Activated CD8-positive, alpha-beta T cell treated with anti-CD3 and anti-CD28 coated beads for 36 hours (primary cell): ENCODE measurements at regions not wholly inside any gene's neighbourhood (a gene's known extent, or its start where the extent isn't known, plus 50 kb on each side); places are given as distances from the start of the nearest gene placed in this dataset.

Experiments used
- ATAC-seq: fragments of 200-7000 bp; cut with Tn5 transposase; one replicate; pipeline ENCODE4 v1.10.0; 2021; ENCODE audit warnings: mild to moderate bottlenecking, moderate library complexity
- CTCF ChIA-PET: fragments of 350-600 bp; sonication (Branson Sonifier 250); formaldehyde crosslinking; loops from one replicate; lab custom pipeline; 2021; ENCODE audit warnings: antibody characterized with exemption; lab: Charles Lee
- POLR2A ChIA-PET: fragments of 350-600 bp; sonication (Branson Sonifier 250); formaldehyde crosslinking; loops from one replicate; lab custom pipeline; 2021; ENCODE audit warnings: antibody characterized with exemption; lab: Charles Lee
- DNase-seq: peaks from one replicate; pipeline ENCODE4 v3.0.0-alpha.2; 2020
- H3K27ac Mint-ChIP-seq: one replicate; pipeline ENCODE4 v1.8.0; 2021; ENCODE audit warnings: mild to moderate bottlenecking, mixed read lengths
- H3K27me3 Mint-ChIP-seq: one replicate; pipeline ENCODE4 v1.8.0; 2021; ENCODE audit warnings: mixed read lengths
- H3K36me3 Mint-ChIP-seq: one replicate; pipeline ENCODE4 v1.8.0; 2021; ENCODE audit warnings: low read depth, mixed read lengths
- H3K4me1 Mint-ChIP-seq: one replicate; pipeline ENCODE4 v1.8.0; 2021; ENCODE audit warnings: low read depth, mixed read lengths
- H3K4me3 Mint-ChIP-seq: one replicate; pipeline ENCODE4 v1.8.0; 2021; ENCODE audit warnings: mild to moderate bottlenecking, moderate library complexity, mixed read lengths
- H3K9me3 Mint-ChIP-seq: one replicate; pipeline ENCODE4 v1.8.0; 2021; ENCODE audit warnings: mixed read lengths
- CTCF ChIP-seq: fragments of 200-600 bp; IDR thresholded peaks from one replicate; pipeline ENCODE4 v1.8.0; 2022; ENCODE audit warnings: antibody characterized with exemption, mild to moderate bottlenecking
- intact Hi-C: fragments of 100-400 bp; cut with micrococcal nuclease; formaldehyde crosslinking; loops from one replicate; pipeline ENCODE4 v1.10.0; 2022

GRCh38 chr3:80668600-80669294, 900.9 kb upstream of the ROBO1 start:
- H3K27ac Mint-ChIP-seq: no peak overlapping the region
- CTCF ChIA-PET: no interaction called here
- POLR2A ChIA-PET: no interaction called here
- no peaks in the 10 kb centered on the region for H3K4me1 Mint-ChIP-seq
- intact Hi-C loops: no loop called here
- H3K9me3 Mint-ChIP-seq: peaks cover 19% of the 10 kb centered on the region
- no peaks in the 10 kb centered on the region for H3K27me3 Mint-ChIP-seq
- no peak overlapping the region for H3K4me3 Mint-ChIP-seq
- H3K36me3 Mint-ChIP-seq: no peaks in the 10 kb centered on the region
- DNase-seq (no peak), ATAC-seq (no peak)
- TF ChIP-seq CTCF: no peak

GRCh38 chr3:80668100-80668499, 900.3 kb upstream of the ROBO1 start:
- no peak for TF ChIP-seq CTCF
- intact Hi-C loops: no loop called here

GRCh38 chr3:80663426-80663825, 895.6 kb upstream of the ROBO1 start:
- Mint-ChIP-seq H3K4me3 (no peak overlapping the region), H3K4me1 (no peaks in the 10 kb centered on the region), H3K9me3 (peaks cover 19% of the 10 kb centered on the region), H3K27me3 (no peaks in the 10 kb centered on the region), H3K36me3 (no peaks in the 10 kb centered on the region), H3K27ac (no peak overlapping the region)
- TF ChIP-seq CTCF: no peak
- ATAC-seq (no peak), DNase-seq (no peak)
- POLR2A ChIA-PET: no interaction called here
- CTCF ChIA-PET: no interaction called here
- intact Hi-C loops: no loop called here

More at GRCh38 chr3:80668100-80668499, 900.3 kb upstream of the ROBO1 start:
- CTCF ChIA-PET: no interaction called here
- DNase-seq: no peak
- H3K36me3 Mint-ChIP-seq: no peaks in the 10 kb centered on the region
- H3K27ac Mint-ChIP-seq: no peak overlapping the region
- no peak overlapping the region for H3K4me3 Mint-ChIP-seq
- POLR2A ChIA-PET: no interaction called here
- peaks cover 19% of the 10 kb centered on the region for H3K9me3 Mint-ChIP-seq
- H3K27me3 Mint-ChIP-seq: no peaks in the 10 kb centered on the region
- no peak for ATAC-seq
- no peaks in the 10 kb centered on the region for H3K4me1 Mint-ChIP-seq

GRCh38 chr3:80655216-80655615, 887.4 kb upstream of the ROBO1 start:
- Mint-ChIP-seq H3K4me3 (no peak overlapping the region), H3K9me3 (peaks cover 22% of the 10 kb centered on the region), H3K4me1 (no peaks in the 10 kb centered on the region), H3K27ac (no peak overlapping the region), H3K27me3 (no peaks in the 10 kb centered on the region), H3K36me3 (no peaks in the 10 kb centered on the region)
- POLR2A ChIA-PET: no interaction called here
- CTCF ChIA-PET: no interaction called here
- TF ChIP-seq CTCF: no peak
- ATAC-seq: no peak
- intact Hi-C loops: no loop called here
- no peak for DNase-seq

DNA sequence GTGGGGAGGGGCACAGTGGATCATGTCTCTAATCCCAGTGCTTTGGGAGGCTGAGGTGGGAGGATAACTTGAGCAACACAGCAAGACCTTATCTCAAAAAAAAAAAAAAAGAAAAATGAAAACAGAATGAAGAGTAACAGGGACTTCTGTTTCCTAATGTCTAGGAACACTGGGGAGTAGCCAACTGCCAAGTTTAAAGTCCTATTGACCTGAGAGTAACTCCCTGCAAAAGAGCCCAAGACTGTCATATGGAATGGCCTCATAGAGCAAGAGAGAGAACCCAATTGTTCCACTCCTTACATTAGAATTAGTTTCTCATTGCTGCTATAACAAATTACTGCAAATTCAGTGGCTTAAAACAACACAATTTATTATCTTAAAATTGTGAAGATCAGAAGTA, 881.4 kb upstream of the ROBO1 start:
- H3K27ac Mint-ChIP-seq: no peak overlapping the region
- no peaks in the 10 kb centered on the region for H3K4me1 Mint-ChIP-seq
- H3K27me3 Mint-ChIP-seq: no peaks in the 10 kb centered on the region
- TF ChIP-seq CTCF: no peak
- no peaks in the 10 kb centered on the region for H3K36me3 Mint-ChIP-seq
- no peak for ATAC-seq
- H3K9me3 Mint-ChIP-seq: peaks cover 10% of the 10 kb centered on the region
- intact Hi-C loops: no loop called here
- POLR2A ChIA-PET: no interaction called here
- DNase-seq: no peak
- CTCF ChIA-PET: no interaction called here
- H3K4me3 Mint-ChIP-seq: no peak overlapping the region
